ENCODE measurements at regions not wholly inside any gene's neighbourhood (a gene's known extent, or its start where the extent isn't known, plus 50 kb on each side); places are given as distances from the start of the nearest gene placed in this dataset.
"Not testable (repeated sequence)": the region's sequence is repeated elsewhere in the genome, so short reads cannot be mapped to it uniquely, and the experiment has no call there.

GRCh38 chr4:1583859-1584258, 100.3 kb downstream of the FAM53A start:
- H3K4me3 ChIP-seq (ENCODE audit: low read depth, low read length, poor library complexity, severe bottlenecking): no peak overlapping the region
- H4K20me1 ChIP-seq (ENCODE audit: insufficient read depth, low read length): no peaks in the 10 kb centered on the region
- peaks cover 4% of the 10 kb centered on the region for H3K4me1 ChIP-seq (ENCODE audit: insufficient read depth, low read length, poor library complexity, severe bottlenecking)
- H2AFZ ChIP-seq (ENCODE audit: low read length): no peak overlapping the region
- no peak overlapping the region for H3K4me2 ChIP-seq (ENCODE audit: low read length)
- TF ChIP-seq EZH2phosphoT487 (IDR thresholded peaks at IDR 0.05; ENCODE audit: borderline replicate concordance, low read depth, low read length) (no peak), CTCF (conservative IDR thresholded peaks at IDR 0.05; ENCODE audit: low read length) (no peak)
- intact Hi-C loops (cut with micrococcal nuclease; ENCODE audit: unreplicated experiment): loop anchor here (5.0 kb wide), 1 partner anchor 128 kb away; the partner anchor contains the start of gene SLBP
- H3K9me2 ChIP-seq (ENCODE audit: insufficient read depth, low read length): no peaks in the 10 kb centered on the region
- no peaks in the 10 kb centered on the region for H3K9me3 ChIP-seq (ENCODE audit: low read length)
- no peak for DNase-seq (ENCODE audit: low spot score)
- no peaks in the 10 kb centered on the region for H3K79me2 ChIP-seq (ENCODE audit: insufficient read depth, low read depth, low read length)
- POLR2A ChIA-PET: interaction anchor here (0.6 kb wide), 1 partner anchor 881 kb away, joined by 3 read pairs; no protein-coding TSS in a partner anchor
- no peak overlapping the region for H3K27ac ChIP-seq (ENCODE audit: low read depth, low read length, poor library complexity, severe bottlenecking)
- CTCF ChIA-PET (ENCODE audit: unreplicated experiment): no interaction called here
- BruUV-seq (replicated peaks): no TSS peak
- no peaks in the 10 kb centered on the region for H3K36me3 ChIP-seq (ENCODE audit: insufficient read depth, low read length)

- no peak for DNase-seq (ENCODE audit: low spot score)
- no peaks in the 10 kb centered on the region for H3K79me2 ChIP-seq (ENCODE audit: insufficient read depth, low read depth, low read length)
- no peaks in the 10 kb centered on the region for H4K20me1 ChIP-seq (ENCODE audit: insufficient read depth, low read length)
- H2AFZ ChIP-seq (ENCODE audit: low read length): no peak overlapping the region
- intact Hi-C loops (cut with micrococcal nuclease; ENCODE audit: unreplicated experiment): loop anchor here (5.0 kb wide), 1 partner anchor 129 kb away; the partner anchor contains the start of gene SLBP
- ChIA-PET CTCF (ENCODE audit: unreplicated experiment) (no interaction called here), POLR2A (no interaction called here)
- TF ChIP-seq CTCF (conservative IDR thresholded peaks at IDR 0.05; ENCODE audit: low read length) (no peak), EZH2phosphoT487 (IDR thresholded peaks at IDR 0.05; ENCODE audit: borderline replicate concordance, low read depth, low read length) (no peak)
- peaks cover 4% of the 10 kb centered on the region for H3K4me1 ChIP-seq (ENCODE audit: insufficient read depth, low read length, poor library complexity, severe bottlenecking)
- no peaks in the 10 kb centered on the region for H3K36me3 ChIP-seq (ENCODE audit: insufficient read depth, low read length)
- no peaks in the 10 kb centered on the region for H3K9me2 ChIP-seq (ENCODE audit: insufficient read depth, low read length)
- H3K4me3 ChIP-seq (ENCODE audit: low read depth, low read length, poor library complexity, severe bottlenecking): no peak overlapping the region
- no peaks in the 10 kb centered on the region for H3K9me3 ChIP-seq (ENCODE audit: low read length)
- no peak overlapping the region for H3K4me2 ChIP-seq (ENCODE audit: low read length)
- no TSS peak for BruUV-seq (replicated peaks)
- H3K27ac ChIP-seq (ENCODE audit: low read depth, low read length, poor library complexity, severe bottlenecking): no peak overlapping the region
Measured at GRCh38 chr4:1583051-1583785, 100.9 kb downstream of the FAM53A start.

GRCh38 chr4:1582227-1582626, 101.9 kb downstream of the FAM53A start:
- POLR2A ChIA-PET: no interaction called here
- no peaks in the 10 kb centered on the region for H4K20me1 ChIP-seq (ENCODE audit: insufficient read depth, low read length)
- TF ChIP-seq EZH2phosphoT487 (IDR thresholded peaks at IDR 0.05; ENCODE audit: borderline replicate concordance, low read depth, low read length): no peak
- TF ChIP-seq CTCF (conservative IDR thresholded peaks at IDR 0.05; ENCODE audit: low read length): no peak

GRCh38 chr4:1581164-1581894, 102.8 kb downstream of the FAM53A start:
- BruUV-seq (replicated peaks); H3K4me1 ChIP-seq (ENCODE audit: insufficient read depth, low read length, poor library complexity, severe bottlenecking); H3K36me3 ChIP-seq (ENCODE audit: insufficient read depth, low read length); CTCF ChIA-PET (ENCODE audit: unreplicated experiment); H3K9me3 ChIP-seq (ENCODE audit: low read length); H3K27ac ChIP-seq (ENCODE audit: low read depth, low read length, poor library complexity, severe bottlenecking); H4K20me1 ChIP-seq (ENCODE audit: insufficient read depth, low read length); POLR2A ChIA-PET; H3K9me2 ChIP-seq (ENCODE audit: insufficient read depth, low read length); H3K79me2 ChIP-seq (ENCODE audit: insufficient read depth, low read depth, low read length); H2AFZ ChIP-seq (ENCODE audit: low read length); H3K4me3 ChIP-seq (ENCODE audit: low read depth, low read length, poor library complexity, severe bottlenecking): not testable (repeated sequence)
- H3K4me2 ChIP-seq (ENCODE audit: low read length): 0 out of 2 replicates have a peak overlapping the region, but pooled peaks have one; percentile 12
- intact Hi-C loops (cut with micrococcal nuclease; ENCODE audit: unreplicated experiment): loop anchor here (5.0 kb wide), 1 partner anchor 131 kb away; the partner anchor contains the start of gene SLBP
- DNase-seq (ENCODE audit: low spot score): peak; percentile 90

More at GRCh38 chr4:1582227-1582626, 101.9 kb downstream of the FAM53A start:
- Histone ChIP-seq H3K27ac (ENCODE audit: low read depth, low read length, poor library complexity, severe bottlenecking) (no peak overlapping the region), H3K9me2 (ENCODE audit: insufficient read depth, low read length) (no peaks in the 10 kb centered on the region), H3K4me1 (ENCODE audit: insufficient read depth, low read length, poor library complexity, severe bottlenecking) (peaks cover 4% of the 10 kb centered on the region), H3K9me3 (ENCODE audit: low read length) (no peaks in the 10 kb centered on the region), H2AFZ (ENCODE audit: low read length) (no peak overlapping the region), H3K4me2 (ENCODE audit: low read length) (no peak overlapping the region), H3K4me3 (ENCODE audit: low read depth, low read length, poor library complexity, severe bottlenecking) (no peak overlapping the region), H3K79me2 (ENCODE audit: insufficient read depth, low read depth, low read length) (no peaks in the 10 kb centered on the region), H3K36me3 (ENCODE audit: insufficient read depth, low read length) (no peaks in the 10 kb centered on the region)
- CTCF ChIA-PET (ENCODE audit: unreplicated experiment): no interaction called here
- intact Hi-C loops (cut with micrococcal nuclease; ENCODE audit: unreplicated experiment): loop anchor here (5.0 kb wide), 1 partner anchor 130 kb away; the partner anchor contains the start of gene SLBP
- BruUV-seq (replicated peaks): no TSS peak
- no peak for DNase-seq (ENCODE audit: low spot score)

Data from OCI-LY7 (cell line).